H1 (cell line): ENCODE measurements at regions not wholly inside any gene's neighbourhood (a gene's known extent, or its start where the extent isn't known, plus 50 kb on each side); places are given as distances from the start of the nearest gene placed in this dataset.

ENCODE experiments used
- CTCF ChIA-PET: fragments of 300-600 bp; sonication (Branson Sonifier 250); formaldehyde crosslinking; loops from one replicate; lab custom pipeline; 2021; ENCODE audit not compliant: partially characterized antibody; lab: Charles Lee
- POLR2A ChIA-PET: fragments of 300-600 bp; sonication (Branson Sonifier 250); formaldehyde crosslinking; loops from one replicate; lab custom pipeline; 2021; ENCODE audit warnings: inconsistent platforms; ENCODE audit not compliant: partially characterized antibody; lab: Charles Lee
- DNase-seq, 2 experiments: peaks; one replicate each; pipeline versions ENCODE4 v3.0.0 to v3.0.0-alpha.2; 2010 to 2022; ENCODE audit warnings: low spot score in 2 of 2, low read depth in 1 of 2, mixed read lengths in 1 of 2
- FAIRE-seq: peaks from 2 replicates; lab custom pipeline; 2011; peaks lifted over from hg19 to GRCh38; lab: Jason Lieb, UNC
- H2AFZ ChIP-seq: 2 replicates; pipeline ENCODE4 v1.8.1; 2012; ENCODE audit warnings: low read length, inconsistent platforms
- H2AK5ac ChIP-seq: 2 replicates; pipeline ENCODE4 v1.6.1; 2013; ENCODE audit warnings: low read depth, low read length
- H2BK120ac ChIP-seq: replicated peaks from 2 replicates; pipeline ENCODE3; 2013; ENCODE audit warnings: low read depth, low read length, inconsistent platforms
- H2BK12ac ChIP-seq: 2 replicates; pipeline ENCODE4 v1.6.1; 2013; ENCODE audit warnings: low read depth, low read length
- H2BK15ac ChIP-seq: 2 replicates; pipeline ENCODE4 v1.6.1; 2013; ENCODE audit warnings: low read length
- H2BK20ac ChIP-seq: 2 replicates; pipeline ENCODE4 v1.6.1; 2013; ENCODE audit warnings: low read length
- H2BK5ac ChIP-seq: 2 replicates; pipeline ENCODE4 v1.6.1; 2013; ENCODE audit warnings: low read depth, low read length
- H3K14ac ChIP-seq: 2 replicates; pipeline ENCODE4 v1.6.1; 2013; ENCODE audit warnings: inconsistent platforms; ENCODE audit not compliant: insufficient read length
- H3K18ac ChIP-seq: 2 replicates; pipeline ENCODE4 v1.6.1; 2013; ENCODE audit warnings: low read length; ENCODE audit errors: extremely low read depth
- H3K23ac ChIP-seq: 2 replicates; pipeline ENCODE4 v1.6.1; 2013; ENCODE audit warnings: inconsistent platforms; ENCODE audit not compliant: insufficient read length
- H3K23me2 ChIP-seq: 2 replicates; pipeline ENCODE4 v1.6.1; 2013; ENCODE audit warnings: low read depth, low read length
- H3K27ac ChIP-seq: 2 replicates; pipeline ENCODE4 v1.6.1; 2011; ENCODE audit warnings: low read depth, low read length, inconsistent platforms
- H3K27me3 ChIP-seq, 4 experiments: replicated peaks in 1 of 4; 1 replicate in 1 of 4; 2 replicates in 3 of 4; pipeline versions ENCODE4 v1.6.1 to v1.8.1; 2011 to 2013; ENCODE audit warnings: low read length in 3 of 4, mild to moderate bottlenecking in 3 of 4, inconsistent platforms in 2 of 4, mixed read lengths in 2 of 4, moderate library complexity in 1 of 4; ENCODE audit not compliant: control insufficient read depth in 3 of 4, insufficient read depth in 3 of 4; ENCODE audit errors: extremely low read depth in 1 of 4
- H3K36me3 ChIP-seq, 4 experiments: 2 replicates each; pipeline versions ENCODE4 v1.6.1 to v1.8.1; 2011 to 2013; ENCODE audit warnings: mild to moderate bottlenecking in 4 of 4, low read length in 3 of 4, moderate library complexity in 2 of 4, control low read depth in 1 of 4, inconsistent platforms in 1 of 4; ENCODE audit not compliant: insufficient read depth in 4 of 4, control insufficient read depth in 2 of 4
- H3K4ac ChIP-seq: replicated peaks from 2 replicates; pipeline ENCODE3; 2013; ENCODE audit warnings: low read length, low read depth, mixed read lengths, inconsistent platforms; ENCODE audit not compliant: insufficient read length
- H3K4me1 ChIP-seq, 4 experiments: replicated peaks in 1 of 4; 1 replicate in 1 of 4; 2 replicates in 3 of 4; pipeline versions ENCODE4 v1.6.1 to v1.8.1; 2011 to 2013; ENCODE audit warnings: low read length in 3 of 4, inconsistent platforms in 2 of 4, mixed read lengths in 1 of 4; ENCODE audit not compliant: insufficient read depth in 4 of 4, control insufficient read depth in 3 of 4
- H3K4me2 ChIP-seq, 2 experiments: 2 replicates each; pipeline versions ENCODE4 v1.6.1 to v1.8.1; 2011 to 2013; ENCODE audit warnings: low read depth in 2 of 2, low read length in 2 of 2, control low read depth in 1 of 2, inconsistent platforms in 1 of 2, mild to moderate bottlenecking in 1 of 2; ENCODE audit not compliant: insufficient read depth in 1 of 2
- H3K4me3 ChIP-seq, 4 experiments: fragments of 200-600, 300-600 bp in 1 of 4; sonication (generic), shearing (Covaris generic), sonication (Bioruptor Twin) in 1 of 4; 2 replicates each; pipeline versions ENCODE4 v1.5.1 to v1.8.1; 2011 to 2016; ENCODE audit warnings: low read length in 4 of 4, low read depth in 3 of 4, control low read depth in 2 of 4, inconsistent platforms in 2 of 4, mild to moderate bottlenecking in 2 of 4, mixed read lengths in 1 of 4, moderate library complexity in 1 of 4; ENCODE audit not compliant: insufficient read depth in 2 of 4; ENCODE audit errors: extremely low read depth in 1 of 4
- H3K56ac ChIP-seq: replicated peaks from 2 replicates; pipeline ENCODE3; 2013; ENCODE audit warnings: low read depth, mild to moderate bottlenecking, mixed read lengths, low read length, inconsistent platforms; ENCODE audit not compliant: insufficient read length
- H3K79me1 ChIP-seq: 2 replicates; pipeline ENCODE4 v1.6.1; 2013; ENCODE audit warnings: low read depth, low read length, control low read depth
- H3K79me2 ChIP-seq, 2 experiments: 2 replicates each; pipeline versions ENCODE4 v1.6.1 to v1.8.1; 2012 to 2013; ENCODE audit warnings: low read length in 2 of 2, mild to moderate bottlenecking in 2 of 2, inconsistent platforms in 1 of 2; ENCODE audit not compliant: insufficient read depth in 2 of 2, control insufficient read depth in 1 of 2
- H3K9ac ChIP-seq, 4 experiments: replicated peaks in 1 of 4; 1 replicate in 1 of 4; 2 replicates in 3 of 4; pipeline versions ENCODE4 v1.6.1 to v1.8.1; 2011 to 2013; ENCODE audit warnings: low read depth in 3 of 4, low read length in 3 of 4, control low read depth in 2 of 4, mild to moderate bottlenecking in 2 of 4, moderate library complexity in 2 of 4, inconsistent platforms in 1 of 4; ENCODE audit errors: extremely low read depth in 1 of 4
- H3K9me3 ChIP-seq, 2 experiments: 2 replicates each; pipeline versions ENCODE4 v1.6.1 to v1.8.1; 2012 to 2013; ENCODE audit warnings: mild to moderate bottlenecking in 2 of 2, moderate library complexity in 2 of 2, control low read depth in 1 of 2, inconsistent platforms in 1 of 2, low read depth in 1 of 2, low read length in 1 of 2, mixed read lengths in 1 of 2; ENCODE audit not compliant: insufficient read depth in 2 of 2
- H4K20me1 ChIP-seq, 2 experiments: replicated peaks in 1 of 2; 2 replicates each; pipeline versions ENCODE3 to v1.8.1; 2011 to 2013; ENCODE audit warnings: inconsistent platforms in 2 of 2, low read length in 2 of 2, mild to moderate bottlenecking in 1 of 2; ENCODE audit not compliant: insufficient read depth in 2 of 2, control insufficient read depth in 1 of 2
- H4K5ac ChIP-seq: 2 replicates; pipeline ENCODE4 v1.6.1; 2013; ENCODE audit warnings: low read length, low read depth, mixed read lengths, inconsistent platforms; ENCODE audit not compliant: insufficient read length
- H4K8ac ChIP-seq: 2 replicates; pipeline ENCODE4 v1.8.0; 2013; ENCODE audit warnings: mild to moderate bottlenecking, moderate library complexity, low read length, inconsistent platforms; ENCODE audit not compliant: insufficient read depth; ENCODE audit errors: extremely low read depth
- H4K91ac ChIP-seq: replicated peaks from 2 replicates; pipeline ENCODE3; 2013; ENCODE audit warnings: low read length, mixed read lengths, inconsistent platforms; ENCODE audit not compliant: insufficient read length
- BCL11A ChIP-seq, 2 experiments: IDR thresholded peaks; one replicate each; pipeline ENCODE4 v1.6.1; 2011; ENCODE audit warnings: low read depth in 2 of 2, low read length in 2 of 2, mild to moderate bottlenecking in 2 of 2
- CBX5 ChIP-seq: fragments of 300-800, 300-1000 bp; sonication (generic); IDR thresholded peaks from 2 replicates; pipeline ENCODE4 v1.7.1; 2016; ENCODE audit warnings: antibody characterized with exemption, low read length, low read depth
- EGR1 ChIP-seq: IDR thresholded peaks from 2 replicates; pipeline ENCODE4 v1.6.1; 2011; ENCODE audit warnings: low read depth, low read length, borderline replicate concordance
- EP300 ChIP-seq, 2 experiments: IDR thresholded peaks; 1 replicate in 1 of 2; 2 replicates in 1 of 2; pipeline ENCODE4 v1.6.1; 2011 to 2012; ENCODE audit warnings: low read depth in 2 of 2, low read length in 2 of 2, mild to moderate bottlenecking in 2 of 2, borderline replicate concordance in 1 of 2, inconsistent platforms in 1 of 2, moderate library complexity in 1 of 2
- EZH2 ChIP-seq: fragments of 200-600 bp; sonication (generic); IDR thresholded peaks from 2 replicates; pipeline ENCODE4 v1.7.1; 2012; ENCODE audit warnings: low read depth, mild to moderate bottlenecking, moderate library complexity, low read length, inconsistent platforms; ENCODE audit not compliant: severe bottlenecking
- KDM1A ChIP-seq: fragments of 200-600, 300-600 bp; sonication (generic); IDR thresholded peaks from 2 replicates; pipeline ENCODE4 v1.7.1; 2016; ENCODE audit warnings: mild to moderate bottlenecking, low read length, borderline replicate concordance
- SIN3A ChIP-seq, 2 experiments: IDR thresholded peaks in 1 of 2; conservative IDR thresholded peaks in 1 of 2; 2 replicates each; pipeline ENCODE4 v1.6.1; 2011 to 2012; ENCODE audit warnings: low read length in 2 of 2, improper control_type of control experiment in 1 of 2, low read depth in 1 of 2, mild to moderate bottlenecking in 1 of 2
- SP1 ChIP-seq: IDR thresholded peaks from 2 replicates; pipeline ENCODE4 v1.6.1; 2011; ENCODE audit warnings: low read depth, low read length
- SP2 ChIP-seq: IDR thresholded peaks from 2 replicates; pipeline ENCODE4 v1.6.1; 2012; ENCODE audit warnings: mild to moderate bottlenecking, low read length, inconsistent platforms
- SUZ12 ChIP-seq: fragments of 200-600 bp; sonication (generic); IDR thresholded peaks from 2 replicates; pipeline ENCODE4 v1.6.1; 2012; ENCODE audit warnings: mild to moderate bottlenecking, inconsistent platforms, low read length, moderate library complexity, mixed read lengths
- TAF7 ChIP-seq: optimal IDR thresholded peaks from 2 replicates; pipeline ENCODE3; 2011; ENCODE audit warnings: low read depth, mild to moderate bottlenecking, inconsistent platforms, low read length, moderate library complexity, borderline replicate concordance
- WGBS, 2 experiments: shearing (Covaris generic) in 1 of 2; methylation state at CpG; one replicate each; pipeline versions ENCODE4 v1.1.6 to v1.1.7; 2013 to 2015; ENCODE audit warnings: low lambda C conversion rate in 2 of 2, mixed read lengths in 2 of 2, inconsistent platforms in 1 of 2, low coverage in 1 of 2, missing lambda C conversion rate in 1 of 2; ENCODE audit not compliant: insufficient replicate concordance in 2 of 2, insufficient coverage in 1 of 2, insufficient read length in 1 of 2; ENCODE audit errors: extremely low coverage in 1 of 2, missing lambda C conversion rate in 1 of 2; 5-methylcytosine and 5-hydroxymethylcytosine counted together

DNA sequence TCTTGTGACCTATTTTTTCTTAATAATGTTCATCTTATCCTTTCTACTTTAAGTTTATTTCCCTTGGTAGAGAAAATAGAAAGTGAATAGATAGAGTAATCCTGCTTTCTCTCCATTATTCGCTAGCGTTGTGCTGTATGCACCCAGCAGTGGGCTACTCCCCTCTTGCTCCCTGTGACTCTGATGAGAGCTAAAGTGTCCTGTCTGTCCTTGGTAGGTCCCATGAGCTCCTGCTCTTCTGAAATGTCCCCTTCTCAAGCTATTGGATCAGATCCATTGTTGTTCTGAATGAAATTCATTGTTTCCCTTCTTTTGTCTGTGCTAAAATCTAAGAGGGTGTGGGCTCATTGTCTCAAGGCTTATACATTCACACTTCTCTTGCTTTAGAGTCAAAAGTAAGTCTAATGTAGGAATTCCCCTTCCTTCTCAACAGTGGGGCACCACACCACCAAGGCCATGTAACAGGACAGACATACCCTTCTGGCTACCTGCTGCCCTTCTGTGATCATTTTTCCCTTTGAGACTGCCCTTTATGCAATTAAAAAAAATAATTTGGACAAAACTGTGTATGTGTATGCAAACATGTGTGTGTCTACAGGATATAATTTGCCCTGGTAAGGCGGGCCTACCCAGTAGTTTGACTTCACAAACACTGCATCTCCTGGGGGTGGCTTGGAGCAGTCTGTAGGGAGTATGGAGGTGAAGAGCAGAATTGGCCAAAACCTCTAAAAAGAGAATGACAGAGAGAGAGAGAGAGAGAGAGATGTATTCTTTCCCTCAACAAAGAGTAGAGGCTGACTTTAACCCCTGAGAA lies 167.0 kb upstream of the MYLIP start:
- WGBS, 2 experiments, result 74% methylated on average over 3 of the region's 3 CpGs; no CpG with 5 or more reads in 1 of the 2 experiments
- no peak overlapping the region for H3K4me3 ChIP-seq
- no peak overlapping the region for H3K4ac ChIP-seq
- H2AFZ ChIP-seq, result peak overlapping the region; percentile 87
- H2BK20ac ChIP-seq, result peak overlapping the region; percentile 51; the same call in 1 of the 2 replicates
- H3K36me3 ChIP-seq, result no peaks in the 10 kb centered on the region; a peak in 1 of 8 replicates
- CTCF ChIA-PET, result interaction anchor here (0.6 to 1.5 kb wide), 3 partner anchors 22 to 70 kb away, joined by 3 read pairs; no protein-coding TSS in a partner anchor
- no peak overlapping the region for H3K4me2 ChIP-seq
- no peak overlapping the region for H2AK5ac ChIP-seq
- no peak overlapping the region for H3K27ac ChIP-seq
- H2BK12ac ChIP-seq, result peak overlapping the region; percentile 32; the same call in 1 of the 2 replicates
- no peak for FAIRE-seq
- no peak overlapping the region for H2BK120ac ChIP-seq
- no peak overlapping the region for H4K91ac ChIP-seq
- H3K23me2 ChIP-seq, result no peaks in the 10 kb centered on the region; the same call in 1 of the 2 replicates
- H2BK5ac ChIP-seq, result peak overlapping the region; percentile 16; the same call in 1 of the 2 replicates
- no peaks in the 10 kb centered on the region; the same call in 1 of the 2 replicates for H3K79me1 ChIP-seq
- H3K79me2 ChIP-seq, result no peaks in the 10 kb centered on the region
- no peak overlapping the region for H3K23ac ChIP-seq
- no peak overlapping the region for H3K14ac ChIP-seq
- DNase-seq, result no peak
- H3K4me1 ChIP-seq, result peaks cover 0 to 5% (median 1%) of the 10 kb centered on the region in 4 experiments; a peak in 3 of 7 replicates
- peaks cover 10 to 14% of the 10 kb centered on the region in 2 experiments for H3K9me3 ChIP-seq
- H3K18ac ChIP-seq, result no peak overlapping the region
- H4K20me1 ChIP-seq, result no peaks in the 10 kb centered on the region
- no peak overlapping the region for H2BK15ac ChIP-seq
- no peaks in the 10 kb centered on the region for H3K27me3 ChIP-seq
- H3K9ac ChIP-seq, result no peak overlapping the region
- POLR2A ChIA-PET, result interaction anchor here (0.8 to 1.7 kb wide), 5 partner anchors 9 to 169 kb away, joined by 3 to 6 read pairs (median 3); partner anchors contain the start of gene MYLIP
- no peak overlapping the region for H4K8ac ChIP-seq
- no peak overlapping the region for H3K56ac ChIP-seq
- no peak overlapping the region for H4K5ac ChIP-seq
- TF ChIP-seq SUZ12 (no peak), EZH2 (no peak), BCL11A (IDR thresholded peaks at IDR 0.05; ENCODE audit: low read depth in 2 of 2, low read length in 2 of 2) (no peak), EGR1 (no peak), CBX5 (no peak), SP1 (no peak), TAF7 (no peak), SIN3A (conservative IDR thresholded peaks at IDR 0.05 in 1 of 2, IDR thresholded peaks at IDR 0.05 in 1 of 2; ENCODE audit: low read depth in 1 of 2, low read length in 2 of 2) (no peak), KDM1A (no peak), SP2 (no peak), EP300 (IDR thresholded peaks at IDR 0.05; ENCODE audit: borderline replicate concordance in 1 of 2, low read depth in 2 of 2, low read length in 2 of 2) (no peak)
